ENCODE measurements at regions not wholly inside any gene's neighbourhood (a gene's known extent, or its start where the extent isn't known, plus 50 kb on each side); places are given as distances from the start of the nearest gene placed in this dataset.

- no peak for DNase-seq (ENCODE audit: low read depth, low spot score)
These were observed 98.5 kb downstream of the METRNL start for GRCh38 chr17:83177611-83178532.

- no peak for DNase-seq (ENCODE audit: low read depth, low spot score)
These were observed 99.3 kb downstream of the METRNL start for GRCh38 chr17:83178533-83179304.

GRCh38 chr17:83179374-83179773, 100.0 kb downstream of the METRNL start:
- DNase-seq (ENCODE audit: low read depth, low spot score) = no peak

- no peak for DNase-seq (ENCODE audit: low read depth, low spot score)
These were observed 100.4 kb downstream of the METRNL start for GRCh38 chr17:83179811-83180210.

GRCh38 chr17:83180264-83180995, 101.0 kb downstream of the METRNL start:
- no peak for DNase-seq (ENCODE audit: low read depth, low spot score)

DNA sequence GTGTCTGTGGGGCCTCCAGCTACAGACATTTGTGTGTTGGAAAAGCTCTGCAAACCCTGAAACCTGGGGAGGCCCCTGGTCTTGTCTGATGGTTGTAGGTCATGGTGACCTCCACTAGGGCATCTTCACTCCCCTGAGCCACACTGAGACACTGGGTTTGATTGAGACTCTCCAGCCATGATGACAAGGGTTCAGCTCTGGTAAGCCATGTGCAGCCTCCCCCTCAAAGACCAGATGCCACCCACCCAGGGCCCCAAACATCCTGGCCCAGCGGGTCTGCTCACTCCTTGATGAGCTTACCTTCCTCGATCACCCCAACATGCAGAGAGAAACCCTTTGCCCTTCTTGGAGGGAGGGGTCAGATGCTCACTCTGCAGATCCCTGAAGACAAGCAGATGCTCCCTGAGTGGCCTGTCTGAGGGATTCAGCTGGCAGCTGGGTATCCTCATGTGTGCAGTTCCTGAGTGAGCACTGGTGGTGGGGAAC, 101.6 kb downstream of the METRNL start:
- no peak for DNase-seq (ENCODE audit: low read depth, low spot score)

DNA sequence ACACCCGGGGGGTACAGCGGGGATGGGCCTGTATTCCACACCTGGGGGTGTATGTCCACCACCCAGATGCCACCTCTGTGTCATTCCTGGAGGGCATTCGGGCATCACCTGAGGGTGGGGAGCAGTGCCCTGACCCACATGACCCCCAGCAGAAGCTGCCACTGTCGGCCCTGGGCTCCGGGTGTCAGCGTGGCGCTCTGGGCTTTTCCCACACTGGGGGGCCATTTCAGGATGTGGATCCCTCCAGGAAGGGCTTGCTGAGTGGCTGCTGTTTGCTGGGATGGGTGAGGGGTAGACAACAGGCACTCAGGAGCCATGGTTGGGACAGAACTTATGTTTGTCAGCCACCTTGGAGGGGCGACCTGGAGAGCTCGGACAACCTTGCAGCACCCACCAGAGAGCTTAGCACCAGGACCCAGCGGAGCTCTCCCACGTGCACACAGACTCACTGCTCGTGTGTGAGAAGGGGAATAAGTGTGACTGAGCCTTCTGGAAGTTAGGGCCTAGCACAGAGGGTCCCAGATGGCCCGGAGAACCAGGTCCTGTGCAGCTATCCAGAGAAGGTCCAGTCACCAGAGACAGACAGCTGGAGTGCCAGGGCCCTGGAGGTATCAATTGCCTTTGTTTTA, 102.7 kb downstream of the METRNL start:
- no peak for DNase-seq (ENCODE audit: low read depth, low spot score)

- no peak for DNase-seq (ENCODE audit: low read depth, low spot score)
These were observed 103.3 kb downstream of the METRNL start for GRCh38 chr17:83182620-83183101.

DNA sequence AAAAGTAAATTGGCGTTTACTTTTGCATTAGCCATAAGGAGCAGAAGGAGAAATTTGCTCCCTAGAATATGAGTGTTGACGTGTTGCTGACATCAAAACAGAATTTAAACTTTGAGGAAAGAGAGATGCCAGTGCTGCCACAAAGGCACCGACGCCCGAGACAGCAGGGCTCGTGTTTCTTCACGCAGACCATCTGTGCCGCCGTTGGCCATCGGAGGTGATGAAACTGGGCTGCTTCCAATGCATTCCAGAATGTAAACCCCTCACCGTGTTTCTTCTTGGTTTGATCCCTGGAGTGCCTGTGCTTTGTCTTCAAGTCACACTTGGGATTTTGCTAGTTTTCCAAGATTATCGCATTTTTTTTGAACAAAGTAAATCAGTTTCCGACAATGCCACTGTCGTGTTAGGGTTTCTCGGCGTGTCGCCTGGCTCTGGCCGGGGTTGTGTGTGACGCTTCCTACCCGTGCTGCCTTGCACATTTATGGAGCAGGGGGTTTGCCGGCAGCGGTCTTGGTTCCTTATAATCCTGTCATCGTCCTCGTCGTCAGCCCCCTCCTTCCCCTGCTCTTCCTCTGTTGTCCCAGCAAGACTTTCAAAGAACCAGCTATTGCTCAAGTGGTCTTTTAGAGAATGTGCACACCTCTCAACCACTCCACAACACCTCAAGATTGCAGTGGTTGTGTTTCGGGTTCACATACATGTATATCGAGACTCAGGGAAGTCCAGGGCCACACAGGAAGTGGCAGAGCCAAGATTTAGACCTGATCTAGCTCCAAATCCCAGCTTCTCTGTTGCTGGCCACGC, 103.9 kb downstream of the METRNL start:
- DNase-seq (ENCODE audit: low read depth, low spot score) = no peak

- peak; percentile 29 for DNase-seq (ENCODE audit: low read depth, low spot score)
These were observed 104.6 kb downstream of the METRNL start for GRCh38 chr17:83183951-83184506.

- DNase-seq (ENCODE audit: low read depth, low spot score) = no peak
These were observed 105.9 kb downstream of the METRNL start for GRCh38 chr17:83185023-83186002.

DNA sequence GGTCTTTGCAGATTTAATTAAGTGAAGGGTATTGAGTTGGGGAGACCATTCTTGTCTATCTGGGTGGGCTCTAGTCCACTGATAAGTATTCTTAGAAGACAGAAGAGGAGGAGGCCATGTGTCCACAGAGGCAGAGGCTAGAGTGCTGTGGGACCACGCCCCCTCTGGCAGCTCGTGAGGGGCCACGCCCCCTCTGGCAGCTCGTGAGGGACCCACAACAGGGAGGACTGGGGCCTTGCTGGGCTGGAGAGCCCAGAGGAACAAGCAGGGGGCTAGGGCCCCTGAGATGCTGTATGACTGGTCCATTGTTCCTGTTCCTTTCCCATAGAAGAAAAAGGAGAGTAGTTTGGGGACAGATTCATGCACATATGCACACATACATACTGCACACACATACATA, 106.8 kb downstream of the METRNL start:
- DNase-seq (ENCODE audit: low read depth, low spot score) = no peak

DNA sequence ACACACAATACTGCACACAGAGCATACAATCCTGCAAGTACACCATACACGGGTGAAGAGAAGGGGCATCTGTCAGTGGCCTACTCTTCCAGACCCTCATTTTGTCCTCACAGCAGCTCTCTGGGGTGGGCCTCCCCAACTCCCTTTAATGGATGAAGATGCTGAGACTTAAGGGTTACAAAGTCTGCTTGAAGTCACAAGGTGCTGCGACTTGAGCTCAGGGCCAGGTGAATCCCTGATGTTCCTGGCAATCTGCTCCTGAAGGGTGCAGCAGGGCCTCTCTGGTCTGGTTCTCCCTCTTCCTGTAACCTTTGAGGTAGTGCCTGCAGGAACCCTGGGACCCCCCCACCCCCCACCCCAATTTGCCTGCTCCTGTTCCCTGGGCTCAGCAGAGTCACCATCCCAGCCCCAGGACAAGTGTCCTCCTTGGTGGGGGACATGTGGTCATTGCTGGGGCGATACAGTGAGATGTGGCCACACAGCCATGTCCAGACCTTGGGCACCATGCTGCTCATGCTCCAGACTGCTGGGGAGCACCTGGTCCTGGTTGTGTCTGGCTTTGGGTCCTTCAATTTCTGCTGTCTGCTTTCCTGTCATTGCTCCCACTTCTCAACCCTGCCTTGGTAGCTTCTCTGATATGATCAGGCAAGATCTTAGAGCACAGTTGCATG, 107.5 kb downstream of the METRNL start:
- no peak for DNase-seq (ENCODE audit: low read depth, low spot score)

GRCh38 chr17:83187782-83188311, 108.4 kb downstream of the METRNL start:
- no peak for DNase-seq (ENCODE audit: low read depth, low spot score)

GRCh38 chr17:83189044-83190003, 109.9 kb downstream of the METRNL start:
- no peak for DNase-seq (ENCODE audit: low read depth, low spot score)

DNA sequence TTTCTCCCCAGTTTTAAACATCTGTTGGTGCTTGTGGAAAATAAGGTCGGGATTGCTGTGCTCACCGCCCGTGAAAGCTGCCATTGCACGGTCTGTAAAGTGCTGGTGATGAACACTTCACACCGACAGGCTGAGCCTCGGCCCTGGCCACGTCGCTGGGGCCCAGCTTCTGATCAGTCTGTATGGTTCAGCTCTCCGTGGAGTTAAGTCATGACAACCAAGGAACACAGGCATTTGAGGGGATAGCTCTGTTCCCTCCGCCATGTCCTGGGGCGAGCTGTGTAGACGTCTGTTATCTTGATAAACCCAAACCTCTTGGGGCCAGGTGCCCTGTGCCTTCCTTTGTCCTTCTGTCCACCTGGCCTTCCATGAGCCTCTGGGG, 110.6 kb downstream of the METRNL start:
- no peak for DNase-seq (ENCODE audit: low read depth, low spot score)
